PFSK-1 (cell line): ENCODE measurements at regions not wholly inside any gene's neighbourhood (a gene's known extent, or its start where the extent isn't known, plus 50 kb on each side); places are given as distances from the start of the nearest gene placed in this dataset.

ENCODE experiments used
- FOXP2 ChIP-seq: optimal IDR thresholded peaks from 2 replicates; pipeline ENCODE3; 2011; ENCODE audit warnings: borderline replicate concordance, control low read depth, inconsistent platforms; ENCODE audit not compliant: insufficient read depth; ENCODE audit errors: extremely low read length, extremely low read depth
- POLR2AphosphoS5 ChIP-seq: IDR thresholded peaks from 2 replicates; pipeline ENCODE4 v1.6.1; 2012; ENCODE audit warnings: low read depth, mild to moderate bottlenecking, control low read depth, low read length, moderate library complexity
- SIN3A ChIP-seq: IDR thresholded peaks from 2 replicates; pipeline ENCODE4 v1.6.1; 2012; ENCODE audit warnings: mild to moderate bottlenecking, low read length, moderate library complexity, borderline replicate concordance; ENCODE audit not compliant: insufficient read depth
- TAF1 ChIP-seq: IDR thresholded peaks from 2 replicates; pipeline ENCODE4 v1.6.1; 2012; ENCODE audit warnings: low read length, control low read depth, borderline replicate concordance; ENCODE audit not compliant: insufficient read depth
- TF ChIP-seq, protein P1 (sequence below), 2 experiments: IDR thresholded peaks; 2 replicates each; pipeline versions ENCODE4 v1.6.1 to v1.8.0; 2011 to 2012; ENCODE audit warnings: low read depth in 2 of 2, low read length in 2 of 2, control low read depth in 1 of 2, inconsistent platforms in 1 of 2, mild to moderate bottlenecking in 1 of 2, moderate library complexity in 1 of 2; ENCODE audit not compliant: insufficient read depth in 1 of 2

DNA sequence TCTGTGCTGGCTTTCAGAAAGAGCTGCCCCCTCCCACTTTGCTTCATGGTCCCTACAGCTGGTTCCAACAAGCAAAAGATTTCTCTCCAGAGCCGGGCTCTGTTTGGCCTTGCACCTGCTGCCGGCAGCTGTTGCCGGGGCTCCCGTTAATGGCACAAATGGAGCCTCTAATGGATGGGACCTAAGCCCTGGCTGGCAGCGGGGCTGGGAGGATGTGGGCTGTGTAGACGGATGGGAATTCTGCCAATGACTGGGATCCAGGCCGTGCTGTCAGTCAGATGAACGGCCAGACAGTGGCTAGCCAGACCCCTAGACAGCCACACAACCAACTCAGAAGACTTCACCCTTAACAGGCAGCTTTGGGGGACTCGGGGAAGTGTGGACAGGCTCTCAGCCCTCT lies 88.0 kb downstream of the RPLP1 start:
- TF ChIP-seq TAF1 (no peak), SIN3A (no peak), FOXP2 (no peak), POLR2AphosphoS5 (no peak)
- TF ChIP-seq, protein P1, sequence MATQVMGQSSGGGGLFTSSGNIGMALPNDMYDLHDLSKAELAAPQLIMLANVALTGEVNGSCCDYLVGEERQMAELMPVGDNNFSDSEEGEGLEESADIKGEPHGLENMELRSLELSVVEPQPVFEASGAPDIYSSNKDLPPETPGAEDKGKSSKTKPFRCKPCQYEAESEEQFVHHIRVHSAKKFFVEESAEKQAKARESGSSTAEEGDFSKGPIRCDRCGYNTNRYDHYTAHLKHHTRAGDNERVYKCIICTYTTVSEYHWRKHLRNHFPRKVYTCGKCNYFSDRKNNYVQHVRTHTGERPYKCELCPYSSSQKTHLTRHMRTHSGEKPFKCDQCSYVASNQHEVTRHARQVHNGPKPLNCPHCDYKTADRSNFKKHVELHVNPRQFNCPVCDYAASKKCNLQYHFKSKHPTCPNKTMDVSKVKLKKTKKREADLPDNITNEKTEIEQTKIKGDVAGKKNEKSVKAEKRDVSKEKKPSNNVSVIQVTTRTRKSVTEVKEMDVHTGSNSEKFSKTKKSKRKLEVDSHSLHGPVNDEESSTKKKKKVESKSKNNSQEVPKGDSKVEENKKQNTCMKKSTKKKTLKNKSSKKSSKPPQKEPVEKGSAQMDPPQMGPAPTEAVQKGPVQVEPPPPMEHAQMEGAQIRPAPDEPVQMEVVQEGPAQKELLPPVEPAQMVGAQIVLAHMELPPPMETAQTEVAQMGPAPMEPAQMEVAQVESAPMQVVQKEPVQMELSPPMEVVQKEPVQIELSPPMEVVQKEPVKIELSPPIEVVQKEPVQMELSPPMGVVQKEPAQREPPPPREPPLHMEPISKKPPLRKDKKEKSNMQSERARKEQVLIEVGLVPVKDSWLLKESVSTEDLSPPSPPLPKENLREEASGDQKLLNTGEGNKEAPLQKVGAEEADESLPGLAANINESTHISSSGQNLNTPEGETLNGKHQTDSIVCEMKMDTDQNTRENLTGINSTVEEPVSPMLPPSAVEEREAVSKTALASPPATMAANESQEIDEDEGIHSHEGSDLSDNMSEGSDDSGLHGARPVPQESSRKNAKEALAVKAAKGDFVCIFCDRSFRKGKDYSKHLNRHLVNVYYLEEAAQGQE (IDR thresholded peaks at IDR 0.05; ENCODE audit: insufficient read depth in 1 of 2, low read depth in 2 of 2, low read length in 2 of 2): no peak

DNA sequence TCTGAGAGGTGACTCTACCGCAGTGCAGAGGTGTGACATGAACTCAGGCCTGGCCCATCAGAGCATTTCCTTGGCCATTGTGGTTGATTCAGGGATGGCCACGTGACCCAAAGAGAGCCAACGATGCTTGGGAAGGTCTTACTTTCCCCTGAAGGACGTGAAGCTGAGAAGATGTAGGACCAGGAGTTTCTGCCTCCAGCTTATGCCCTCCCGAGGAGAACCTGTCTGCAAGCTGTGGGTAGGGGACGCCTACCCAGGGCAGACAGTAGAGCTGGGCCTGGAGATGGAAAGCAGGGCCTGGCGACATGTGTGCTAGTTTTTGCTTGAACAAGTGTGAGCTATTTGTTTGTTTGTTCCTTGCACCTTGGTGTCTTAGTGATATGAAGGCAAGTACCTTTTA lies 89.4 kb downstream of the RPLP1 start:
- no peak for TF ChIP-seq TAF1
- TF ChIP-seq POLR2AphosphoS5: no peak
- TF ChIP-seq, protein P1 (IDR thresholded peaks at IDR 0.05; ENCODE audit: insufficient read depth in 1 of 2, low read depth in 2 of 2, low read length in 2 of 2): no peak
- TF ChIP-seq SIN3A: no peak
- TF ChIP-seq FOXP2: no peak

DNA sequence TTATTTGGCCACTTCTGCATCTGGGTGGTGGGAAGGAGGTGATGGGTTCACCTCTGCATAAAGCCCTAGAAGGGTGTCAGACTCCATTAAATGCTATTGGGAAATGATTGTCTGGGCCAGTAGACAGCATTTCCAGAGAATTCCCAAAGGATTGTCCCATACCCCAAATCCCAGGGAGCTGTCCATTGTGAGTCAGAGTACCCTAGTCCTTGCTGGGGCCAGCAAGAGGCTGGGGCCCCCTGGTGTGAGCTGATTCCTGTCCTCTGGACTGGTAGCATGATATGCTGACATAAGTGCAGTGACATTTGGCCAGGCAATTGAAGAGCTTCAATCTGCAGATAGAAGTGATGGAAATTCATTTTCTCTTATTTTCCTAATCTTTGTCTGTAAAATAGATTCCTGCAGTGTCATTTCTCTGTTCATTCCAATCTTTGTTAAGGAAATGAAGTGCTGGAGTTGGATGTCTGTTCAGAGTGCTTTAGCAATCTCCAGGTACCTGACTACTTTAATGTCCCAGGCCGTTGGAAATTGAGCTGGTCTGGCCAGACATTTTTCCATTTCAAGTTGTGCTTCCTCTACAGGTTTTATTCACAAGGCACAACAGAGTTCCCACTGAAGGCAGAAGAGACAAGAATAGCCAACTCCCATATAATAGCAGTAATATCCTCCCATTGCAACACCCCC lies 91.2 kb downstream of the RPLP1 start:
- no peak for TF ChIP-seq TAF1
- TF ChIP-seq, protein P1 (IDR thresholded peaks at IDR 0.05; ENCODE audit: insufficient read depth in 1 of 2, low read depth in 2 of 2, low read length in 2 of 2): peak in 1 of 2 experiments; percentile 63; a peak in 1 of 4 replicates
- TF ChIP-seq SIN3A: no peak

DNA sequence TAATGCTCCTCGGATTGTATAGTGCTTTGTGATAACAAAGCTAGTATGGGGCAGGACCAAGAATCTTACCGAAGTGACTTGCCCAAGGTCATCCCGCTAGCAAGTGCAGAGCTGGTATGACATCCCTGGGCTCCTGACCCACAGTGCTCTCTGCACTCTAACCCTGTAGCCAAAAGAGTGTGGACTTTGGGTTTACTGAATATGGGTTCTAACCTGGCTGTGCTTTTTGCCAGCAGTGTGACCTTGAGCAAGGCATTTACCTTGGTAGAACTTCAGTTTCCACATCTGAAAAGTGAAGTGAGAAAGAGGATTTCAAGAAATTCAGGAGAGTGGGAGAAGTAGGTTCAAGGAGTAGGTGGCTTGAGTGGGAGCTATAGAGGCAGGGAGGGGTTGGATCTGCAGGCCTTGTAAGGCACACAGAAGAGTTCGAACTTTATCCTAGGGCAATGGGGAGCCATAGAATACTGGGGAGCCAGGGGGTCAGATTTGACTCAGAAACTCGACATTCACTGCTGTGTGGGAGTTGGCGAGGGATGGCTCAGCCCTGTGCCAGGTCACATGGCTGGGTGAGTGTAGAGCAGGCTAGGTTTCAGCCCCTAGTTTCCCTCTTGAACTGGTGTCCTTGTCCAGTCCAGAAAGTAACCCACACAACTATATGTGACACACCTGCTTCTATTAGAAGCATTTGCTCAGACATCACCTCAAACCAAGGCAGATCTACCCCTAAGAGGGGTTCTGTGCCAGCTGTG lies 91.9 kb downstream of the RPLP1 start:
- TF ChIP-seq, protein P1 (IDR thresholded peaks at IDR 0.05; ENCODE audit: insufficient read depth in 1 of 2, low read depth in 2 of 2, low read length in 2 of 2): no peak
- TF ChIP-seq FOXP2 (no peak), TAF1 (no peak), SIN3A (no peak)

DNA sequence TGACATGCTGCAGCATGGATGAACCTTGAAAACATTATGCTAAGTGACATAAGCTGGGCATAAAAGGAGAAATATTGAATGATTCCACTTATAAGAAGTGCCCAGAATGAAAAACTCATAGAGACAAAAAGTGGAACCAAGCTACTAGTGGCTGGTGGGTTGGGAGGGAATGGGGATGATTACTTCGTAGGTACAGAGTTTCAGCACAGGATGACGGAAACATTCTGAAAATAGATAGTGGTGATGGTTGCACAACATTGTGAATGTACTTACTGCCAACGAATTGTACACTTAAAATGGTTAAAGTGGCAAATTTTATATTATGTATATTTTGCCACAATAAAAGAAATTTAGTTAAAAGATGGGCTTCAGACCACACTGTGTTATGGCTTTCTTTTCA lies 93.6 kb downstream of the RPLP1 start:
- TF ChIP-seq, protein P1 (IDR thresholded peaks at IDR 0.05; ENCODE audit: insufficient read depth in 1 of 2, low read depth in 2 of 2, low read length in 2 of 2): no peak
- TF ChIP-seq SIN3A (no peak), POLR2AphosphoS5 (no peak)
